Central memory CD8-positive, alpha-beta T cell (primary cell): ENCODE measurements at regions not wholly inside any gene's neighbourhood (a gene's known extent, or its start where the extent isn't known, plus 50 kb on each side); places are given as distances from the start of the nearest gene placed in this dataset.
"Not testable (repeated sequence)": the region's sequence is repeated elsewhere in the genome, so short reads cannot be mapped to it uniquely, and the experiment has no call there.

Source experiments
- ATAC-seq: fragments of 150-1000 bp; cut with Tn5 transposase; replicated peaks from 2 replicates; pipeline ENCODE4 v1.10.0; 2022; ENCODE audit warnings: mild to moderate bottlenecking, moderate FRiP score, moderate number of reproducible peaks; ENCODE audit not compliant: poor library complexity, severe bottlenecking; ENCODE audit errors: extremely low read depth
- DNase-seq, 2 donors: peaks; one replicate each; pipeline ENCODE4 v3.0.0; 2021; ENCODE audit warnings: low spot score in 2 of 2
- H3K27ac Mint-ChIP-seq: one replicate; pipeline ENCODE4 v1.8.0; 2022; ENCODE audit warnings: low read depth, mild to moderate bottlenecking, moderate library complexity, mixed read lengths
- H3K27me3 Mint-ChIP-seq: one replicate; pipeline ENCODE4 v1.8.0; 2022; ENCODE audit warnings: mixed read lengths
- H3K36me3 Mint-ChIP-seq: one replicate; pipeline ENCODE4 v1.8.0; 2022; ENCODE audit warnings: mild to moderate bottlenecking, moderate library complexity, mixed read lengths; ENCODE audit not compliant: insufficient read depth
- H3K4me1 Mint-ChIP-seq: one replicate; pipeline ENCODE4 v1.8.0; 2022; ENCODE audit warnings: mixed read lengths
- H3K4me3 Mint-ChIP-seq: one replicate; pipeline ENCODE4 v1.8.0; 2022; ENCODE audit warnings: mild to moderate bottlenecking, moderate library complexity, mixed read lengths
- H3K9me3 Mint-ChIP-seq: one replicate; pipeline ENCODE4 v1.8.0; 2022; ENCODE audit warnings: mixed read lengths

- ATAC-seq (no peak), DNase-seq (no peak)
- Mint-ChIP-seq H3K9me3 (peaks cover 29% of the 10 kb centered on the region), H3K4me3 (no peak overlapping the region), H3K4me1 (no peaks in the 10 kb centered on the region), H3K27ac (no peak overlapping the region), H3K27me3 (no peaks in the 10 kb centered on the region), H3K36me3 (no peaks in the 10 kb centered on the region)
Observed at GRCh38 chr3:26281284-26281985, 341.1 kb upstream of the LRRC3B start.

- not testable (repeated sequence) for H3K4me1 Mint-ChIP-seq, ATAC-seq, H3K27ac Mint-ChIP-seq, H3K36me3 Mint-ChIP-seq, DNase-seq, H3K4me3 Mint-ChIP-seq, H3K27me3 Mint-ChIP-seq
- H3K9me3 Mint-ChIP-seq: peaks cover 37% of the 10 kb centered on the region
Observed at GRCh38 chr3:26284503-26284902, 338.1 kb upstream of the LRRC3B start.

GRCh38 chr3:26291840-26292239 lies 330.7 kb upstream of the LRRC3B start:
- Mint-ChIP-seq H3K4me3 (no peak overlapping the region), H3K36me3 (no peaks in the 10 kb centered on the region)

GRCh38 chr3:26292780-26293179 lies 329.8 kb upstream of the LRRC3B start:
- Mint-ChIP-seq H3K4me1 (no peaks in the 10 kb centered on the region), H3K36me3 (no peaks in the 10 kb centered on the region), H3K27ac (no peak overlapping the region), H3K4me3 (no peak overlapping the region), H3K9me3 (peaks cover 7% of the 10 kb centered on the region), H3K27me3 (no peaks in the 10 kb centered on the region)
- DNase-seq (no peak), ATAC-seq (no peak)

More at GRCh38 chr3:26291840-26292239, 330.7 kb upstream of the LRRC3B start:
- no peaks in the 10 kb centered on the region for H3K4me1 Mint-ChIP-seq
- ATAC-seq (no peak), DNase-seq (no peak)
- no peak overlapping the region for H3K27ac Mint-ChIP-seq
- no peaks in the 10 kb centered on the region for H3K27me3 Mint-ChIP-seq
- peaks cover 7% of the 10 kb centered on the region for H3K9me3 Mint-ChIP-seq

GRCh38 chr3:26293329-26293844 lies 329.2 kb upstream of the LRRC3B start:
- H3K9me3 Mint-ChIP-seq: peaks cover 7% of the 10 kb centered on the region
- DNase-seq (no peak), ATAC-seq (no peak)
- H3K4me3 Mint-ChIP-seq: no peak overlapping the region
- H3K4me1 Mint-ChIP-seq: no peaks in the 10 kb centered on the region
- no peaks in the 10 kb centered on the region for H3K36me3 Mint-ChIP-seq
- no peak overlapping the region for H3K27ac Mint-ChIP-seq
- H3K27me3 Mint-ChIP-seq: no peaks in the 10 kb centered on the region

GRCh38 chr3:26307192-26307591 lies 315.4 kb upstream of the LRRC3B start:
- DNase-seq (no peak), ATAC-seq (no peak)
- Mint-ChIP-seq H3K9me3 (peaks cover 18% of the 10 kb centered on the region), H3K4me3 (no peak overlapping the region), H3K27ac (no peak overlapping the region), H3K27me3 (no peaks in the 10 kb centered on the region), H3K36me3 (no peaks in the 10 kb centered on the region), H3K4me1 (no peaks in the 10 kb centered on the region)

- Mint-ChIP-seq H3K36me3 (no peaks in the 10 kb centered on the region), H3K4me3 (no peak overlapping the region), H3K9me3 (peaks cover 16% of the 10 kb centered on the region), H3K4me1 (no peaks in the 10 kb centered on the region), H3K27ac (no peak overlapping the region), H3K27me3 (no peaks in the 10 kb centered on the region)
- DNase-seq (no peak), ATAC-seq (no peak)
Observed at GRCh38 chr3:26307787-26308186, 314.8 kb upstream of the LRRC3B start.

GRCh38 chr3:26308454-26308853 lies 314.1 kb upstream of the LRRC3B start:
- no peak overlapping the region for H3K4me3 Mint-ChIP-seq
- H3K36me3 Mint-ChIP-seq: no peaks in the 10 kb centered on the region
- no peak for DNase-seq
- peaks cover 13% of the 10 kb centered on the region for H3K9me3 Mint-ChIP-seq
- no peak overlapping the region for H3K27ac Mint-ChIP-seq
- ATAC-seq: no peak
- H3K4me1 Mint-ChIP-seq: no peaks in the 10 kb centered on the region
- no peaks in the 10 kb centered on the region for H3K27me3 Mint-ChIP-seq

GRCh38 chr3:26309536-26309935 lies 313.0 kb upstream of the LRRC3B start:
- DNase-seq, H3K4me1 Mint-ChIP-seq, ATAC-seq, H3K27ac Mint-ChIP-seq, H3K36me3 Mint-ChIP-seq, H3K27me3 Mint-ChIP-seq, H3K4me3 Mint-ChIP-seq: not testable (repeated sequence)
- H3K9me3 Mint-ChIP-seq: peaks cover 13% of the 10 kb centered on the region

- Mint-ChIP-seq H3K4me3 (no peak overlapping the region), H3K27ac (no peak overlapping the region), H3K36me3 (no peaks in the 10 kb centered on the region), H3K4me1 (no peaks in the 10 kb centered on the region), H3K27me3 (no peaks in the 10 kb centered on the region), H3K9me3 (peaks cover 17% of the 10 kb centered on the region)
- DNase-seq: no peak
- ATAC-seq: no peak
Observed at GRCh38 chr3:26312816-26313215, 309.8 kb upstream of the LRRC3B start.

- no peak overlapping the region for H3K27ac Mint-ChIP-seq
- H3K27me3 Mint-ChIP-seq: no peaks in the 10 kb centered on the region
- H3K4me1 Mint-ChIP-seq: no peaks in the 10 kb centered on the region
- H3K4me3 Mint-ChIP-seq: no peak overlapping the region
- H3K36me3 Mint-ChIP-seq: no peaks in the 10 kb centered on the region
- H3K9me3 Mint-ChIP-seq: peaks cover 27% of the 10 kb centered on the region
- ATAC-seq: no peak
- no peak for DNase-seq
Observed at GRCh38 chr3:26316472-26316871, 306.1 kb upstream of the LRRC3B start.

- not testable (repeated sequence) for ATAC-seq, H3K4me3 Mint-ChIP-seq, DNase-seq, H3K4me1 Mint-ChIP-seq, H3K36me3 Mint-ChIP-seq, H3K27me3 Mint-ChIP-seq, H3K27ac Mint-ChIP-seq
- peaks cover 27% of the 10 kb centered on the region for H3K9me3 Mint-ChIP-seq
Observed at GRCh38 chr3:26323741-26324140, 298.8 kb upstream of the LRRC3B start.

GRCh38 chr3:26340001-26340400 lies 282.6 kb upstream of the LRRC3B start:
- no peak for ATAC-seq
- peaks cover 11% of the 10 kb centered on the region for H3K9me3 Mint-ChIP-seq
- H3K27me3 Mint-ChIP-seq: no peaks in the 10 kb centered on the region

More at GRCh38 chr3:26340001-26340400, 282.6 kb upstream of the LRRC3B start:
- Mint-ChIP-seq H3K27ac (no peak overlapping the region), H3K4me3 (no peak overlapping the region), H3K4me1 (no peaks in the 10 kb centered on the region), H3K36me3 (no peaks in the 10 kb centered on the region)
- no peak for DNase-seq
